CD4-positive, alpha-beta T cell (primary cell): ENCODE measurements at regions not wholly inside any gene's neighbourhood (a gene's known extent, or its start where the extent isn't known, plus 50 kb on each side); places are given as distances from the start of the nearest gene placed in this dataset.

ENCODE experiments used
- ATAC-seq: fragments of 200-7000 bp; cut with Tn5 transposase; one replicate; pipeline ENCODE4 v1.10.0; 2022; ENCODE audit warnings: mild to moderate bottlenecking; ENCODE audit not compliant: poor library complexity
- CTCF ChIA-PET: fragments of 350-600 bp; sonication (Branson Sonifier 250); formaldehyde crosslinking; loops from one replicate; lab custom pipeline; 2021; ENCODE audit warnings: antibody characterized with exemption, inconsistent platforms; lab: Charles Lee
- POLR2A ChIA-PET: fragments of 350-600 bp; sonication (Branson Sonifier 250); formaldehyde crosslinking; loops from one replicate; lab custom pipeline; 2021; ENCODE audit warnings: antibody characterized with exemption, inconsistent platforms; lab: Charles Lee
- DNase-seq, 14 experiments: peaks; one replicate each; pipeline ENCODE4 v3.0.0-alpha.2; 2013 to 2020; ENCODE audit warnings: mixed read lengths in 2 of 14
- H3K27ac ChIP-seq, 2 donors: one replicate each; pipeline versions ENCODE4 v1.5.1 to v1.7.0; 2013; ENCODE audit warnings: low read length in 2 of 2, low read depth in 1 of 2, mild to moderate bottlenecking in 1 of 2
- H3K27me3 ChIP-seq, 2 experiments: 1 replicate in 1 of 2; 2 replicates in 1 of 2; pipeline versions ENCODE4 v1.6.1 to v1.7.0; 2013; ENCODE audit warnings: low read length in 2 of 2, control low read depth in 1 of 2, mild to moderate bottlenecking in 1 of 2, moderate library complexity in 1 of 2; ENCODE audit not compliant: insufficient read depth in 2 of 2, control insufficient read depth in 1 of 2
- H3K36me3 ChIP-seq: one replicate; pipeline ENCODE4 v1.6.1; 2013; ENCODE audit warnings: low read length, control low read depth; ENCODE audit not compliant: insufficient read depth
- H3K4me1 ChIP-seq: one replicate; pipeline ENCODE4 v1.6.1; 2013; ENCODE audit warnings: low read length, control low read depth; ENCODE audit not compliant: insufficient read depth
- H3K4me3 ChIP-seq: one replicate; pipeline ENCODE4 v1.5.1; 2013; ENCODE audit warnings: mild to moderate bottlenecking, low read length, moderate library complexity
- H3K9me3 ChIP-seq, 2 experiments: 1 replicate in 1 of 2; 2 replicates in 1 of 2; pipeline versions ENCODE4 v1.6.1 to v1.7.0; 2013; ENCODE audit warnings: low read length in 2 of 2, mild to moderate bottlenecking in 2 of 2, control low read depth in 1 of 2, moderate library complexity in 1 of 2; ENCODE audit not compliant: control insufficient read depth in 1 of 2, insufficient read depth in 1 of 2
- H3K27ac Mint-ChIP-seq: one replicate; pipeline ENCODE4 v1.8.0; 2020; ENCODE audit warnings: mixed read lengths
- H3K27me3 Mint-ChIP-seq: one replicate; pipeline ENCODE4 v1.8.0; 2021; ENCODE audit warnings: mixed read lengths
- H3K36me3 Mint-ChIP-seq: one replicate; pipeline ENCODE4 v1.8.0; 2021; ENCODE audit warnings: low read depth, mixed read lengths
- H3K4me1 Mint-ChIP-seq: one replicate; pipeline ENCODE4 v1.8.0; 2021; ENCODE audit warnings: low read depth, mixed read lengths
- H3K4me3 Mint-ChIP-seq: one replicate; pipeline ENCODE4 v1.8.0; 2020; ENCODE audit warnings: mild to moderate bottlenecking, mixed read lengths
- H3K9me3 Mint-ChIP-seq: one replicate; pipeline ENCODE4 v1.8.0; 2020; ENCODE audit warnings: mixed read lengths
- intact Hi-C, 2 experiments: fragments of 100-400 bp; cut with DNase I in 1 of 2; cut with micrococcal nuclease in 1 of 2; formaldehyde crosslinking; loops; one replicate each; pipeline versions ENCODE4 v1.15.1 to v1.9.0; 2023 to 2025; cut with DNase I, micrococcal nuclease
- TF ChIP-seq, protein P1 (sequence below): fragments of 200-600 bp; IDR thresholded peaks from one replicate; pipeline ENCODE4 v1.8.0; 2022; ENCODE audit warnings: antibody characterized with exemption, mild to moderate bottlenecking

DNA sequence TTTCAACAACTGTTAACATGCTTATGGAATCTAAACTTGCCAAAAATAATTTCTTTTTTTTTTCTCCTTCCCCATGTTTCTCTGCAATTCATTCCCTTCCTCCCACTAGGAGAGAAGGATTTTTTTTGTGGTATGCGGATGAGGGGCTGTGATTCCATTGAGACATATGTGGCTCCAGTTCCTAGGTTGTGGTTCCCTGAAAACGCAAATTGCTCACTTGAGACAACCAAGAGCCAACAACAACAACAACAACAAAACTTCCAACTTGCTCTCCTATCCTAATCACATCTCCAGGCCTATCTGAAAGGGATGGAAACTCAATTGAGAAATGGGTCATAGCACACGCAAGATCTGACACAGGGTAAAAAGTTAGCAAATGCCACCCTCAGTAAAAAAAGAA, 406.5 kb upstream of the TGFBR2 start:
- Mint-ChIP-seq H3K9me3 (no peaks in the 10 kb centered on the region), H3K36me3 (no peaks in the 10 kb centered on the region), H3K4me1 (peaks cover 5% of the 10 kb centered on the region), H3K27ac (no peak overlapping the region), H3K4me3 (no peak overlapping the region), H3K27me3 (no peaks in the 10 kb centered on the region)
- DNase-seq: no peak
- no peaks in the 10 kb centered on the region for H3K27me3 ChIP-seq
- H3K27ac ChIP-seq: no peak overlapping the region
- no peak overlapping the region for H3K4me3 ChIP-seq
- CTCF ChIA-PET: interaction anchor here (0.8 to 1.9 kb wide), 3 partner anchors 11 to 493 kb away, joined by 3 to 14 read pairs (median 5); no protein-coding TSS in a partner anchor
- ATAC-seq: no peak
- no peaks in the 10 kb centered on the region for H3K36me3 ChIP-seq
- TF ChIP-seq, protein P1, sequence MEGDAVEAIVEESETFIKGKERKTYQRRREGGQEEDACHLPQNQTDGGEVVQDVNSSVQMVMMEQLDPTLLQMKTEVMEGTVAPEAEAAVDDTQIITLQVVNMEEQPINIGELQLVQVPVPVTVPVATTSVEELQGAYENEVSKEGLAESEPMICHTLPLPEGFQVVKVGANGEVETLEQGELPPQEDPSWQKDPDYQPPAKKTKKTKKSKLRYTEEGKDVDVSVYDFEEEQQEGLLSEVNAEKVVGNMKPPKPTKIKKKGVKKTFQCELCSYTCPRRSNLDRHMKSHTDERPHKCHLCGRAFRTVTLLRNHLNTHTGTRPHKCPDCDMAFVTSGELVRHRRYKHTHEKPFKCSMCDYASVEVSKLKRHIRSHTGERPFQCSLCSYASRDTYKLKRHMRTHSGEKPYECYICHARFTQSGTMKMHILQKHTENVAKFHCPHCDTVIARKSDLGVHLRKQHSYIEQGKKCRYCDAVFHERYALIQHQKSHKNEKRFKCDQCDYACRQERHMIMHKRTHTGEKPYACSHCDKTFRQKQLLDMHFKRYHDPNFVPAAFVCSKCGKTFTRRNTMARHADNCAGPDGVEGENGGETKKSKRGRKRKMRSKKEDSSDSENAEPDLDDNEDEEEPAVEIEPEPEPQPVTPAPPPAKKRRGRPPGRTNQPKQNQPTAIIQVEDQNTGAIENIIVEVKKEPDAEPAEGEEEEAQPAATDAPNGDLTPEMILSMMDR: no peak
- POLR2A ChIA-PET: no interaction called here
- H3K9me3 ChIP-seq: no peaks in the 10 kb centered on the region
- intact Hi-C loops: loop anchor here (1.0 to 10.0 kb wide), 6 partner anchors 88 to 552 kb away; no protein-coding TSS in a partner anchor
- H3K4me1 ChIP-seq: no peaks in the 10 kb centered on the region

GRCh38 chr3:30201715-30202114, 404.7 kb upstream of the TGFBR2 start:
- Mint-ChIP-seq H3K4me3 (no peak overlapping the region), H3K27ac (no peak overlapping the region), H3K27me3 (no peaks in the 10 kb centered on the region), H3K4me1 (peaks cover 18% of the 10 kb centered on the region), H3K9me3 (no peaks in the 10 kb centered on the region), H3K36me3 (no peaks in the 10 kb centered on the region)
- DNase-seq: no peak
- CTCF ChIA-PET: no interaction called here
- ATAC-seq: no peak
- TF ChIP-seq, protein P1: no peak
- H3K4me1 ChIP-seq: no peaks in the 10 kb centered on the region
- POLR2A ChIA-PET: no interaction called here
- no peaks in the 10 kb centered on the region for H3K36me3 ChIP-seq
- H3K27ac ChIP-seq: no peak overlapping the region
- no peaks in the 10 kb centered on the region for H3K27me3 ChIP-seq
- H3K9me3 ChIP-seq: no peaks in the 10 kb centered on the region
- intact Hi-C loops: loop anchor here in 1 of 2 experiments (5.0 kb wide), 1 partner anchor 551 kb away; no protein-coding TSS in a partner anchor
- H3K4me3 ChIP-seq: no peak overlapping the region

GRCh38 chr3:30203301-30203700, 403.1 kb upstream of the TGFBR2 start:
- H3K4me3 ChIP-seq: no peak overlapping the region
- ChIA-PET CTCF (interaction anchor here (1.3 kb wide), 1 partner anchor 11 kb away, joined by 3 read pairs; no protein-coding TSS in a partner anchor), POLR2A (no interaction called here)
- H3K27ac Mint-ChIP-seq: no peak overlapping the region
- no peaks in the 10 kb centered on the region for H3K36me3 ChIP-seq
- no peaks in the 10 kb centered on the region for H3K27me3 Mint-ChIP-seq
- no peak overlapping the region for H3K27ac ChIP-seq
- H3K27me3 ChIP-seq: no peaks in the 10 kb centered on the region
- no peak overlapping the region for H3K4me3 Mint-ChIP-seq
- intact Hi-C loops: loop anchor here in 1 of 2 experiments (5.0 kb wide), 1 partner anchor 549 kb away; no protein-coding TSS in a partner anchor
- TF ChIP-seq, protein P1: no peak
- H3K4me1 Mint-ChIP-seq: peaks cover 20% of the 10 kb centered on the region
- ATAC-seq (no peak), DNase-seq (no peak)
- no peaks in the 10 kb centered on the region for H3K9me3 Mint-ChIP-seq
- H3K4me1 ChIP-seq: no peaks in the 10 kb centered on the region
- H3K36me3 Mint-ChIP-seq: no peaks in the 10 kb centered on the region
- no peaks in the 10 kb centered on the region for H3K9me3 ChIP-seq
